Astrocyte of the cerebellum (primary cell): ENCODE measurements at regions not wholly inside any gene's neighbourhood (a gene's known extent, or its start where the extent isn't known, plus 50 kb on each side); places are given as distances from the start of the nearest gene placed in this dataset.

Source experiments
- DNase-seq: peaks from one replicate; pipeline ENCODE4 v3.0.0-alpha.2; 2011; ENCODE audit warnings: low read depth
- H3K4me3 ChIP-seq: 2 replicates; pipeline ENCODE4 v1.5.1; 2011; ENCODE audit warnings: mild to moderate bottlenecking, low read depth, low read length, moderate library complexity
- in situ Hi-C: cut with HindIII; loops from 2 replicates; pipeline ENCODE4 v1.10.0; 2017; ENCODE audit warnings: low sequenced_read_pairs
- TF ChIP-seq, protein P1 (sequence below): IDR thresholded peaks from 2 replicates; pipeline ENCODE4 v1.5.1; 2012; ENCODE audit warnings: low read length, low read depth, moderate library complexity, mild to moderate bottlenecking; ENCODE audit errors: missing control alignments

DNA sequence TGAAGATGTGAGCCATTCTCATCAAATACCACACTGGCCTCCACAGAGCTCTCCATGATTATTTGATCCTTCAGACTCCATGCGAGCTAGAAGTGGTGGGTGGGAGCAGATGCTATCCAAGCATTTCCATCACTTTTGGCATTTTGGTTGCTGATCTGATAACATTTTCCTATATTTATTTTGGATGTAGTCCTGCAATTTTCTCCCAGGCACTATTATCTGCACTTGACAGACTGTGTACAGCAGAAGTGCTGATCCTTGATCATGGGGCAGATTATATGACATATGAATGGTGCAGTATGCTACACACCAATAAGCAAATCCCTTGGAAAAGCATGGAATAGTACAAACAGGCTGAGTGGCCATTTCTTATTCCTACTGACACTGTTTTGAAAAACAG lies 167.6 kb upstream of the LRRC7 start:
- H3K4me3 ChIP-seq: no peak overlapping the region
- DNase-seq: no peak
- in situ Hi-C loops: no loop called here
- TF ChIP-seq, protein P1, sequence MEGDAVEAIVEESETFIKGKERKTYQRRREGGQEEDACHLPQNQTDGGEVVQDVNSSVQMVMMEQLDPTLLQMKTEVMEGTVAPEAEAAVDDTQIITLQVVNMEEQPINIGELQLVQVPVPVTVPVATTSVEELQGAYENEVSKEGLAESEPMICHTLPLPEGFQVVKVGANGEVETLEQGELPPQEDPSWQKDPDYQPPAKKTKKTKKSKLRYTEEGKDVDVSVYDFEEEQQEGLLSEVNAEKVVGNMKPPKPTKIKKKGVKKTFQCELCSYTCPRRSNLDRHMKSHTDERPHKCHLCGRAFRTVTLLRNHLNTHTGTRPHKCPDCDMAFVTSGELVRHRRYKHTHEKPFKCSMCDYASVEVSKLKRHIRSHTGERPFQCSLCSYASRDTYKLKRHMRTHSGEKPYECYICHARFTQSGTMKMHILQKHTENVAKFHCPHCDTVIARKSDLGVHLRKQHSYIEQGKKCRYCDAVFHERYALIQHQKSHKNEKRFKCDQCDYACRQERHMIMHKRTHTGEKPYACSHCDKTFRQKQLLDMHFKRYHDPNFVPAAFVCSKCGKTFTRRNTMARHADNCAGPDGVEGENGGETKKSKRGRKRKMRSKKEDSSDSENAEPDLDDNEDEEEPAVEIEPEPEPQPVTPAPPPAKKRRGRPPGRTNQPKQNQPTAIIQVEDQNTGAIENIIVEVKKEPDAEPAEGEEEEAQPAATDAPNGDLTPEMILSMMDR: no peak

DNA sequence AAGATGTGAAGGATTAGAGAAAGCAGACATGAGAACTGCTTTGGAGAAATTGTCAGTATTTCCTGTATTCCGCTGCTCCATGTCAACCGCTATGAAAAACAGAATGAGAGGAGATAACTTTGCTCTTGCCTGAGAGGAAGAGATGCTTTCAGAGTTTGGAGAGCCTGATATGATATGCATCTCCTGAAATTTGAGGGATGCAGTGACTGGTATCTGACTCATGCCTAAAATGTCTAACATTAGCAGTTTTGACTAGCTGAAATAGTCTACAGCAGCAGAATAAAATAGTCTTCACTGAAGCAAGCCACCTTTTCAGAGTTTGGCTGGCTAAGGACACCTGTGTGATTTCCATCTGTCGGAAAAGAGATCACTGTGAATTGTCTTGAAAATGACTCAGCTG lies 165.8 kb upstream of the LRRC7 start:
- in situ Hi-C loops: no loop called here
- no peak for DNase-seq
- H3K4me3 ChIP-seq: no peak overlapping the region
- TF ChIP-seq, protein P1: no peak

DNA sequence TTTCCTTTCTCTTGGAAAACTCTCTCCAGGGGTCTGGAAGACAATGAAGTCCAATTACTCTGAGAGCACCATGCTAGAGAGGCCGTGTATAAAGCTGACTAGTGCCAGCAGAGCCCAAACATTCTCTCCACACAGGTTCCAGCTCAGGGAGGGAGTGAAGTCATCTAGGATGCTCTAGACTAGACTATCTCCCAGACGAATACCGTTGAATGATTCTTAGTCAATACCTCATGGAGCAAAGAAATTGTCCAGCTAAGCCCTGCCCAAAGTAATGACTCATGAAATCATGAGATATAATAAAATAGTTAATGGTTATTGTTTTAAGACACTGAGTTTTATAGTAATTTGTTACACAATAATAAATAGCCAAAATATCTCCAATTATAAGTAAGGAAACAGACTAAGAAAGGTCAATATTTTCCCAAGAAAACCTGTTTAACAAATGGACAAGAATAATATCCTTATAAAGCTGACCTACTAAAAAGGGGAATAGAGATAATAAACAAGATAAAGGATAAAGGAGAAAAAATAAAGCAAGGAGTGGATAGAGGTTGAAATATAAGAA lies 163.9 kb upstream of the LRRC7 start:
- TF ChIP-seq, protein P1: no peak
- H3K4me3 ChIP-seq: no peak overlapping the region
- in situ Hi-C loops: no loop called here
- DNase-seq: no peak

DNA sequence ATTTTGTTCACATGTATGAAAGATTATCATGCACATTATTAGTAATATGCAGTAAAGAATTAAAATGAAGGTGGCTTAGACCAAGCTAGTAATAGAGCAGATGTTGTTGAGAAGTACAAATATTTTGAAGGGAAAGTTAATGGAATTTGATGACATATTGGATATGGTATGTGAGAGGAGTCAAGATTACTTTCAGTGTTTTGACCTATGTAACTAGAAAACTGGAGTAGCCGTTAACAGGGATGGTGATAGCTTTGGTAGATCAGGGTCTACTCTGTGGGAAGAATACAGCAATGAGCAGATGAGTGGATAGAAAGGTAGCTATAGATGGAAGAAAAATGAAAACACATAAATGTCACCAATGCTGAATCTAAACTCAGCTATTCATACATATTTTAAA lies 163.2 kb upstream of the LRRC7 start:
- in situ Hi-C loops: no loop called here
- H3K4me3 ChIP-seq: no peak overlapping the region
- TF ChIP-seq, protein P1: no peak
- no peak for DNase-seq

DNA sequence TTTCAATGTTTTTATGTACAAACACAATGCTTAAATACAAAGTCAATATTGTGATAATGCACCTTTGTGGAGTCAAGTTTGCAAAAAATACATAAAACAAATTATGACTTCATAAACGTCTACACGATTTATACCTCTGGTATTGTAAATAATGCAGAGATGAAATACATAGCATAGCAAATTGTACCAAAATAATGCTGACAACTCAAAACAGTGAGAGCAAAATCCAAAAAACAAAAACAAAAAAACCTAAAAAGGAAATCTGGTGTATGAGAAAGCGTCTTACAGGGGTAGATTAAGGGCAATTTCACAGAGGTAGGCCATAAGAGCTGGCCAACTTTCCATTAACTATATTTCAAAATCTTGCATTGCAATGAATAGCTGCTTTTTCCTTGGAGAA lies 161.5 kb upstream of the LRRC7 start:
- no peak overlapping the region for H3K4me3 ChIP-seq
- no peak for DNase-seq
- in situ Hi-C loops: no loop called here
- TF ChIP-seq, protein P1: no peak

DNA sequence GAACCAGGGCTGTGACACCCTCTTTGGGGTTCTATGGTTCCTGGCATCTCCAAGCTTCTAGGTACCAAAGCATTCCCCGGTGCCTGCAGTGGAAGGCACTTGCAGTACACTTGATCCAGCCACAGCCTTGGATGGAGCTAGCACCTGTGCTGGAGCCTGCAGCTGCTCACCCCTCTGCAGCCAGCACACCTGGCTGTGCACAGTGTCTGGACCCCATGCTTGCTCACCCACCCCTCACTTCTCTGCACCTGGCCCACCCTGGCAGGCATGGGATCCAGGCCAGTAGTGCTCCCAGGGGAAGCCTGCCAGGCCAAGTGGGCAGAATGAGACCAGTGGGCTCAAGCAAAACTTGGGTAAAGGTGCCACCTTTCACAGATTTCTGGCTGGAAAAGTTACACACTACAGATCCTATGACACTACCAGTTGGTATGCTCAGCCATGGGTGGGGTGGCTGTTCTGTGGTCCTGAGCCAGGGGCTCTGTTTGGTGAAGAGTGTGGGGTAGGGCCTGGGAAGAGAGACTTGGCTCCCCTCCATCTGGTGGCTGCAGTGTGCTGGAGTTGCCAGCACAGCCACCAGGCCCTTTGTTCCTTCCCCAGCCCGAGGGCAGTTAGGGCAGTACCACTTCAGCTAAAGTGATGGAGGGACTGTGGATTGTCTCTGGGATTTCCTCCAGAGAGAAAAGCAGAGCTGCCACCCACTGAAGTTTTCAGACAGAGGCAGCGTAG lies 157.8 kb upstream of the LRRC7 start:
- in situ Hi-C loops: no loop called here
- H3K4me3 ChIP-seq: no peak overlapping the region
- TF ChIP-seq, protein P1: no peak
- DNase-seq: no peak
